LNCaP clone FGC (cell line): ENCODE measurements at regions not wholly inside any gene's neighbourhood (a gene's known extent, or its start where the extent isn't known, plus 50 kb on each side); places are given as distances from the start of the nearest gene placed in this dataset.

ENCODE experiments used
- DNase-seq: peaks from one replicate; pipeline ENCODE4 v3.0.0-alpha.2; 2011; ENCODE audit warnings: low read depth
- H3K4me3 ChIP-seq: 2 replicates; pipeline ENCODE4 v1.5.1; 2011; ENCODE audit warnings: mild to moderate bottlenecking, low read depth, low read length, control low read depth
- CTCF ChIP-seq: IDR thresholded peaks from 2 replicates; pipeline ENCODE4 v1.5.1; 2012; ENCODE audit warnings: mild to moderate bottlenecking; ENCODE audit not compliant: control insufficient read depth, insufficient read depth; ENCODE audit errors: extremely low read depth

DNA sequence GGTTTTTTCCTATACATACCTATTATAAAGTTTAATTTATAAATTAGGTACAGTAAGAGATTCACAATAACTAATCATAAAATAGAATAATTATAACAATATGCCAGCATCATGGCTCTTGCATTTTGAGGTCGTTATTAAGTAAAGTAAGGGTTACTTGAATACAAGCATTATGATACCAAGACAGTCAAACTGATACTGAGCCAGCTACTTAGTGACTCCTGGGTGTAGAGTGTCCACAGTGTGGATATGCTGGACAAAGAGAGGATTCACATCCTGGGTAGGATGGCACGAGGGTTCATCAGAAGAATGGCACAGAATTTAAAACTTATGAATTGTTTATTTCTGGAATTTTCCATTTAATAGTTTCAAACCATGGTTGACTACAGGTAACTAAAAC lies 157.2 kb upstream of the IL12A start:
- DNase-seq, result no peak
- no peak overlapping the region for H3K4me3 ChIP-seq
- no peak for TF ChIP-seq CTCF

DNA sequence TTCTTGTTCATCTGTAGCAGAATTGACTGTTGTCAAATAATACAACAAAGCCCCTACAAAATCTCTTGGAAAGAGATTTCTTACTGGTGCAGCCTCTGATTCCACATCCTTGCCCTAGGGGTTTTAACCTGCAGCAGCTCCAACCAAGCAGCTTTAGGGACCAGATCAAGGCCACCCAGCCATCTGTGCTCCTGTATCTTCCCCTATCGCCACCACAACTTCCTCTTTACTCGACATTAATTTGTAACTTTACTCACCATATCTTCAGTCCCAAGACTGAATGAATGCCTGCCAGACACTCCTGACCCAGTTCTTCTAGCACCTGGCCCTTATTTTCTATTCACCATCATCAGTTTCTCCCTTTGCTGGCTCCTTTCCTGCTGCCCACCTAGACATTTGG lies 156.6 kb upstream of the IL12A start:
- TF ChIP-seq CTCF, result no peak
- no peak overlapping the region for H3K4me3 ChIP-seq
- DNase-seq, result no peak

DNA sequence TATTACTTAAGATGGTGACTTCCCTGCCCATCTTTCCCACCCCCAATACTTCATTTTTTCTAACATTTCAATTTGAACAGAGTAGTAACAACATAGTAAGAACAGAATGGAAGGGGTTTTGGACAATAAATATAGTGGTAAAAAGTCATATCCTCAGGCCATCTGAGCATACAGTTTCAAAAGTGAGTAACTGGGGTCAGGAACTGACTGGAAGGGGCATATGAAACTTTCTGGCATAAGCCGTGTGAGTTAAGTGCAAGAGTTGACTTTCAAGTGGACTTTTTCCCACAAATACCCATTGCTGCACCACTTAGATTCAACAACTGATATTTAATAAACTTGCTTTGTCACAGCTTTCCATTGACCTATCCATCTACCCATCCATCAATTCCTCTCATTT lies 153.5 kb upstream of the IL12A start:
- H3K4me3 ChIP-seq, result no peak overlapping the region
- no peak for DNase-seq
- no peak for TF ChIP-seq CTCF

DNA sequence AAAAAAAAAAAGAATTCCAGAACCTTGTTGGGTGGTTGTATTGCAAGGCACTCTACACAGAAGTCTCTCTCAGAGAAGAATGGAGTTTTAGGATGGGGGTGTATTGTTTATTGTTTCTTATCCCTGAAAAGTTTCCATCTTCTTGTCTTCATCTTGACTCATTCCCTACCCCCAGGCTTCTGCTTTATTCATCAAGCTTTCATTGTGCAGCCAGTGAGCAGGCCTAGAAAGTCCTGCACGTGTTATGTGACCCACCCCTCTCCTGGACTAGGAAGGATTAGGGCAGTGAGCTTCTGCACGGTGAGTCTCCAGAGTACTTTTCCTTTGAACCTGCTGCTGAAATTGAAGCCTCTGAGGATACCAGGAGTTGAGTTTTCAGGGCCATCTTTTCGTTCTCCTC lies 150.9 kb upstream of the IL12A start:
- no peak for DNase-seq
- H3K4me3 ChIP-seq, result no peak overlapping the region
- TF ChIP-seq CTCF, result no peak

GRCh38 chr3:159838938-159839337 lies 149.7 kb upstream of the IL12A start:
- no peak for TF ChIP-seq CTCF
- no peak overlapping the region for H3K4me3 ChIP-seq

GRCh38 chr3:159839561-159840379 lies 148.9 kb upstream of the IL12A start, which contains the start of gene SCHIP1:
Gene SCHIP1, plus strand, starts transcription at chr3:159839861.
- no peak for TF ChIP-seq CTCF
- no peak for DNase-seq
- no peak within 1 kb of the TSS for H3K4me3 ChIP-seq

More at GRCh38 chr3:159838938-159839337, 149.7 kb upstream of the IL12A start:
- DNase-seq, result no peak
